Esophagus squamous epithelium (tissue), 4 donors: ENCODE measurements at regions not wholly inside any gene's neighbourhood (a gene's known extent, or its start where the extent isn't known, plus 50 kb on each side); places are given as distances from the start of the nearest gene placed in this dataset.

Experiments used
- POLR2A ChIP-seq, 4 donors: fragments of 450-650 bp; IDR thresholded peaks; one replicate each; pipeline ENCODE4 v1.6.1; 2017; ENCODE audit warnings: antibody characterized with exemption in 4 of 4, mild to moderate bottlenecking in 4 of 4, moderate library complexity in 3 of 4
- TF ChIP-seq, protein P1 (sequence below), 6 experiments: fragments of 450-650 bp in 4 of 6; fragments of 200-600 bp in 2 of 6; sonication (generic) in 2 of 6; IDR thresholded peaks; one replicate each; pipeline ENCODE4 v1.5.1; 2016 to 2019; ENCODE audit warnings: antibody characterized with exemption in 6 of 6, mild to moderate bottlenecking in 4 of 6, moderate library complexity in 4 of 6

DNA sequence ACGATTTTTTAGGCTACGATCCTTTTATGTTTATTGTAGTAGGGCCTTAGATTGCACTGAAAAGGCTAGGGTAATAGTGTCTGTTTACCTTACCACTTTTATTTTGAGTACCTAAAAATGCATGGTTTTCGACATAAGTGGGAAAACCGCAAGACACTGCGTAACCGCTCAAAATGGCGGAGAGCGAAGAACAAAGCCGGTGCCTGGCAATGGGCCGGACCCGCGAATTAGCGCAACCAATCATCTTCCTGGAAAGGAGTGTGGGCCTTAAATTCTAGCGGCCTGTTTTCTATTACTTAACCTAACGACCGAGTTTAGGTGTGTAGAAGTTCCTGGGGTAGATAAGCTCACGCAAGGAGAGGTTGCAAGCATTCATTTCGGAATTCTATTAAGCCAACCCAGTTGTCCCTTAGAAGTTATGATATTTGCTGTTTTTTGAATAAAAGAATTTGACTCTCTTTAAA, 118.0 kb downstream of the HFE start:
- peak in 3 of 4 donors; percentile 35 to 71 (median 49) for TF ChIP-seq POLR2A (IDR thresholded peaks at IDR 0.05)
- TF ChIP-seq, protein P1, sequence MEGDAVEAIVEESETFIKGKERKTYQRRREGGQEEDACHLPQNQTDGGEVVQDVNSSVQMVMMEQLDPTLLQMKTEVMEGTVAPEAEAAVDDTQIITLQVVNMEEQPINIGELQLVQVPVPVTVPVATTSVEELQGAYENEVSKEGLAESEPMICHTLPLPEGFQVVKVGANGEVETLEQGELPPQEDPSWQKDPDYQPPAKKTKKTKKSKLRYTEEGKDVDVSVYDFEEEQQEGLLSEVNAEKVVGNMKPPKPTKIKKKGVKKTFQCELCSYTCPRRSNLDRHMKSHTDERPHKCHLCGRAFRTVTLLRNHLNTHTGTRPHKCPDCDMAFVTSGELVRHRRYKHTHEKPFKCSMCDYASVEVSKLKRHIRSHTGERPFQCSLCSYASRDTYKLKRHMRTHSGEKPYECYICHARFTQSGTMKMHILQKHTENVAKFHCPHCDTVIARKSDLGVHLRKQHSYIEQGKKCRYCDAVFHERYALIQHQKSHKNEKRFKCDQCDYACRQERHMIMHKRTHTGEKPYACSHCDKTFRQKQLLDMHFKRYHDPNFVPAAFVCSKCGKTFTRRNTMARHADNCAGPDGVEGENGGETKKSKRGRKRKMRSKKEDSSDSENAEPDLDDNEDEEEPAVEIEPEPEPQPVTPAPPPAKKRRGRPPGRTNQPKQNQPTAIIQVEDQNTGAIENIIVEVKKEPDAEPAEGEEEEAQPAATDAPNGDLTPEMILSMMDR (IDR thresholded peaks at IDR 0.05): no peak
